SU-DHL-6 (cell line): ENCODE measurements at regions not wholly inside any gene's neighbourhood (a gene's known extent, or its start where the extent isn't known, plus 50 kb on each side); places are given as distances from the start of the nearest gene placed in this dataset.

Source experiments
- H2AFZ ChIP-seq: fragments of 200-600 bp; sonication (generic); 2 replicates; pipeline ENCODE4 v1.6.1; 2014; ENCODE audit warnings: low read depth, mild to moderate bottlenecking, moderate library complexity, mixed read lengths, antibody characterized with exemption, low read length; ENCODE audit not compliant: severe bottlenecking
- H3F3A ChIP-seq: fragments of 200-600 bp; shearing (Covaris generic); 2 replicates; pipeline ENCODE4 v1.6.0; 2016; ENCODE audit warnings: antibody characterized with exemption, mild to moderate bottlenecking; ENCODE audit not compliant: insufficient read depth
- H3K27ac ChIP-seq: fragments of 200-600 bp; sonication (generic); 2 replicates; pipeline ENCODE4 v1.5.1; 2016; ENCODE audit warnings: low read depth, mild to moderate bottlenecking, low read length, moderate library complexity, mixed read lengths
- H3K27me3 ChIP-seq: fragments of 200-600 bp; sonication (generic), shearing (Covaris generic); 2 replicates; pipeline ENCODE4 v1.6.0; 2014; ENCODE audit warnings: mild to moderate bottlenecking, low read length
- H3K36me3 ChIP-seq: fragments of 200-600 bp; sonication (generic); 2 replicates; pipeline ENCODE4 v1.6.1; 2014; ENCODE audit warnings: mild to moderate bottlenecking, low read length, mixed read lengths
- H3K4me2 ChIP-seq: fragments of 300-600, 200-600 bp; shearing (Covaris generic), sonication (generic); 2 replicates; pipeline ENCODE4 v1.6.0; 2014; ENCODE audit warnings: low read length, low read depth, mild to moderate bottlenecking; ENCODE audit not compliant: poor library complexity, severe bottlenecking
- H3K4me3 ChIP-seq: fragments of 200-600 bp; sonication (generic); 2 replicates; pipeline ENCODE4 v1.5.1; 2014; ENCODE audit warnings: antibody characterized with exemption, low read length, mild to moderate bottlenecking, mixed read lengths; ENCODE audit not compliant: insufficient read depth, poor library complexity, severe bottlenecking
- H3K79me2 ChIP-seq: fragments of 200-600 bp; sonication (generic); 2 replicates; pipeline ENCODE4 v1.6.1; 2014; ENCODE audit warnings: mild to moderate bottlenecking, low read length, moderate library complexity; ENCODE audit not compliant: insufficient read depth
- H3K9ac ChIP-seq: fragments of 200-600 bp; sonication (generic); 2 replicates; pipeline ENCODE4 v1.7.0; 2014; ENCODE audit warnings: mild to moderate bottlenecking, low read length
- H3K9me2 ChIP-seq: fragments of 200-600 bp; sonication (generic); replicated peaks from 2 replicates; pipeline ENCODE4 v1.6.1; 2014; ENCODE audit warnings: low read length; ENCODE audit not compliant: insufficient read depth
- H3K9me3 ChIP-seq: fragments of 200-600 bp; sonication (generic); 2 replicates; pipeline ENCODE4 v1.6.1; 2014; ENCODE audit warnings: low read length, mixed read lengths; ENCODE audit not compliant: insufficient read depth
- H4K20me1 ChIP-seq: fragments of 200-600 bp; sonication (generic); 2 replicates; pipeline ENCODE4 v1.6.1; 2014; ENCODE audit warnings: low read depth, mild to moderate bottlenecking, antibody characterized with exemption, low read length, moderate library complexity, mixed read lengths
- EZH2phosphoT487 ChIP-seq: fragments of 200-600 bp; sonication (generic), shearing (Covaris generic); conservative IDR thresholded peaks from 2 replicates; pipeline ENCODE4 v1.6.1; 2018; ENCODE audit warnings: mild to moderate bottlenecking, antibody characterized with exemption, low read length, moderate library complexity, mixed read lengths
- TF ChIP-seq, protein P1 (sequence below): fragments of 200-600 bp; sonication (generic); IDR thresholded peaks from one replicate; pipeline ENCODE4 v1.5.1; 2017; ENCODE audit warnings: antibody characterized with exemption, mild to moderate bottlenecking, low read length, moderate library complexity; ENCODE audit not compliant: insufficient read depth, poor library complexity, severe bottlenecking

DNA sequence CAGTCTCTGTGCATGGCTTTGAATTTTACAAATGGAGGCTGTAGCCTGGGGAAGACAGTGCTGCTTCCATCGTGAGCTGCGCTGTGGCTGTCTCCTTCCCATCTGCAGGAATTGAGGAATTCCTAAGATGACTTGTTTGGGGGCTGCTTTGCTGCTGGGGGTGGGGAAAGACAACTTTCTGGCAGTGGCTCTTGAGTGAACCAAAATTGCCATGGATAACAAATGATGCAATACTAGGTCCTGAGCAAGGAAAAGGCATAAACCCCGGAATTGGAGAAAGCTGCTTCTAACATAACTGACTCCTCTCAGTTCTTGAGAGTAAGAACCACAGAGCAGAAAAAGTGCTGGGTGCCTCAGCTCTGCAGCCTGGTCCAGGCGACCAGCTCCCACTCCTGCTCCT, 245.0 kb upstream of the RPL38 start:
- Histone ChIP-seq H3K27ac (no peak overlapping the region), H3K79me2 (no peaks in the 10 kb centered on the region), H3F3A (no peaks in the 10 kb centered on the region), H3K9me2 (no peaks in the 10 kb centered on the region), H2AFZ (no peak overlapping the region), H3K4me3 (no peak overlapping the region), H3K9me3 (no peaks in the 10 kb centered on the region; the same call in 1 of the 2 replicates), H3K4me2 (no peak overlapping the region), H4K20me1 (no peaks in the 10 kb centered on the region), H3K36me3 (no peaks in the 10 kb centered on the region), H3K27me3 (no peaks in the 10 kb centered on the region), H3K9ac (no peak overlapping the region)
- TF ChIP-seq EZH2phosphoT487 = no peak
- TF ChIP-seq, protein P1, sequence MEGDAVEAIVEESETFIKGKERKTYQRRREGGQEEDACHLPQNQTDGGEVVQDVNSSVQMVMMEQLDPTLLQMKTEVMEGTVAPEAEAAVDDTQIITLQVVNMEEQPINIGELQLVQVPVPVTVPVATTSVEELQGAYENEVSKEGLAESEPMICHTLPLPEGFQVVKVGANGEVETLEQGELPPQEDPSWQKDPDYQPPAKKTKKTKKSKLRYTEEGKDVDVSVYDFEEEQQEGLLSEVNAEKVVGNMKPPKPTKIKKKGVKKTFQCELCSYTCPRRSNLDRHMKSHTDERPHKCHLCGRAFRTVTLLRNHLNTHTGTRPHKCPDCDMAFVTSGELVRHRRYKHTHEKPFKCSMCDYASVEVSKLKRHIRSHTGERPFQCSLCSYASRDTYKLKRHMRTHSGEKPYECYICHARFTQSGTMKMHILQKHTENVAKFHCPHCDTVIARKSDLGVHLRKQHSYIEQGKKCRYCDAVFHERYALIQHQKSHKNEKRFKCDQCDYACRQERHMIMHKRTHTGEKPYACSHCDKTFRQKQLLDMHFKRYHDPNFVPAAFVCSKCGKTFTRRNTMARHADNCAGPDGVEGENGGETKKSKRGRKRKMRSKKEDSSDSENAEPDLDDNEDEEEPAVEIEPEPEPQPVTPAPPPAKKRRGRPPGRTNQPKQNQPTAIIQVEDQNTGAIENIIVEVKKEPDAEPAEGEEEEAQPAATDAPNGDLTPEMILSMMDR = no peak

GRCh38 chr17:73960469-73960868, 243.0 kb upstream of the RPL38 start:
- no peaks in the 10 kb centered on the region for H3F3A ChIP-seq
- H3K4me2 ChIP-seq = no peak overlapping the region
- H3K9me2 ChIP-seq = no peaks in the 10 kb centered on the region
- no peak overlapping the region for H3K27ac ChIP-seq
- no peak overlapping the region for H2AFZ ChIP-seq
- H3K4me3 ChIP-seq = no peak overlapping the region
- no peaks in the 10 kb centered on the region for H3K79me2 ChIP-seq
- TF ChIP-seq, protein P1 = no peak
- TF ChIP-seq EZH2phosphoT487 = no peak
- H3K36me3 ChIP-seq = no peaks in the 10 kb centered on the region
- no peaks in the 10 kb centered on the region for H3K27me3 ChIP-seq
- no peak overlapping the region for H3K9ac ChIP-seq
- no peaks in the 10 kb centered on the region; the same call in 1 of the 2 replicates for H3K9me3 ChIP-seq
- no peaks in the 10 kb centered on the region for H4K20me1 ChIP-seq

- Histone ChIP-seq H3K27ac (no peak overlapping the region), H3F3A (no peaks in the 10 kb centered on the region), H3K36me3 (no peaks in the 10 kb centered on the region), H3K27me3 (no peaks in the 10 kb centered on the region), H3K9me3 (no peaks in the 10 kb centered on the region; the same call in 1 of the 2 replicates), H4K20me1 (no peaks in the 10 kb centered on the region), H3K79me2 (no peaks in the 10 kb centered on the region), H2AFZ (no peak overlapping the region), H3K4me2 (no peak overlapping the region), H3K4me3 (no peak overlapping the region), H3K9ac (no peak overlapping the region), H3K9me2 (no peaks in the 10 kb centered on the region)
- TF ChIP-seq, protein P1 = no peak
- TF ChIP-seq EZH2phosphoT487 = no peak
These were observed 241.2 kb upstream of the RPL38 start for GRCh38 chr17:73962308-73962707.

GRCh38 chr17:73968680-73969079, 234.8 kb upstream of the RPL38 start:
- TF ChIP-seq, protein P1 = no peak
- TF ChIP-seq EZH2phosphoT487 = no peak
- Histone ChIP-seq H3K4me3 (no peak overlapping the region), H3K4me2 (no peak overlapping the region), H2AFZ (no peak overlapping the region), H3K36me3 (no peaks in the 10 kb centered on the region), H3K9me3 (no peaks in the 10 kb centered on the region), H3K27ac (no peak overlapping the region), H3F3A (no peaks in the 10 kb centered on the region), H3K9ac (no peak overlapping the region), H3K79me2 (no peaks in the 10 kb centered on the region), H3K9me2 (no peaks in the 10 kb centered on the region), H3K27me3 (no peaks in the 10 kb centered on the region), H4K20me1 (no peaks in the 10 kb centered on the region)
